Kidney (tissue), 13 donors: ENCODE measurements at regions not wholly inside any gene's neighbourhood (a gene's known extent, or its start where the extent isn't known, plus 50 kb on each side); places are given as distances from the start of the nearest gene placed in this dataset.

ENCODE experiments used
- DNase-seq, 5 donors: peaks; one replicate each; pipeline ENCODE4 v3.0.0-alpha.2; 2013 to 2020
- FAIRE-seq: peaks from 2 replicates; lab custom pipeline; 2012; peaks lifted over from hg19 to GRCh38; lab: Jason Lieb, UNC
- H3K27ac ChIP-seq, 2 donors: one replicate each; pipeline ENCODE4 v1.7.0; 2013; ENCODE audit warnings: low read depth in 2 of 2, low read length in 2 of 2, inconsistent platforms in 1 of 2
- H3K27me3 ChIP-seq: one replicate; pipeline ENCODE4 v1.7.1; 2013; ENCODE audit warnings: low read length, inconsistent platforms; ENCODE audit not compliant: control insufficient read depth, insufficient read depth
- H3K36me3 ChIP-seq, 3 donors: one replicate each; pipeline versions ENCODE4 v1.7.0 to v1.7.1; 2013; ENCODE audit warnings: low read length in 3 of 3, control low read depth in 1 of 3, inconsistent platforms in 1 of 3; ENCODE audit not compliant: insufficient read depth in 3 of 3, control insufficient read depth in 2 of 3
- H3K4me1 ChIP-seq, 3 donors: one replicate each; pipeline versions ENCODE4 v1.7.0 to v1.7.1; 2013; ENCODE audit warnings: low read length in 3 of 3, inconsistent platforms in 1 of 3, low read depth in 1 of 3; ENCODE audit not compliant: control insufficient read depth in 2 of 3, insufficient read depth in 2 of 3
- H3K4me3 ChIP-seq, 3 donors: one replicate each; pipeline versions ENCODE4 v1.7.0 to v1.8.1; 2013; ENCODE audit warnings: low read length in 3 of 3, control low read depth in 1 of 3, inconsistent platforms in 1 of 3
- H3K9ac ChIP-seq, 3 donors: one replicate each; pipeline versions ENCODE4 v1.7.0 to v1.7.1; 2013; ENCODE audit warnings: low read length in 3 of 3, control low read depth in 1 of 3, inconsistent platforms in 1 of 3
- H3K9me3 ChIP-seq, 3 donors: one replicate each; pipeline versions ENCODE4 v1.7.0 to v1.7.1; 2013; ENCODE audit warnings: low read length in 3 of 3, control low read depth in 1 of 3, inconsistent platforms in 1 of 3; ENCODE audit not compliant: control insufficient read depth in 2 of 3, insufficient read depth in 1 of 3
- CTCF ChIP-seq: IDR thresholded peaks from 3 replicates; pipeline ENCODE4 v1.5.1; 2012; ENCODE audit warnings: mild to moderate bottlenecking, moderate library complexity, borderline replicate concordance; ENCODE audit not compliant: insufficient read depth; ENCODE audit errors: extremely low read depth
- intact Hi-C: fragments of 100-400 bp; cut with DNase I; formaldehyde crosslinking; loops from one replicate; pipeline ENCODE4 v1.11.1; 2022
- donor health status: control.
- donor health status: control.
- donor health status: control.
- donor health status: control.
- donor health status: control.
- donor health status: DM: yes; HTN: yes; CAD: no.
- donor health status: Normal renal cell carcinoma (clear cell type).

GRCh38 chr9:115635680-115636383 is 517.8 kb upstream of the PAPPA start:
- no peak overlapping the region for H3K27ac ChIP-seq
- TF ChIP-seq CTCF: no peak
- no peak overlapping the region for H3K9ac ChIP-seq
- FAIRE-seq: no peak
- H3K4me1 ChIP-seq: no peaks in the 10 kb centered on the region
- H3K9me3 ChIP-seq: no peaks in the 10 kb centered on the region
- intact Hi-C loops: no loop called here
- H3K36me3 ChIP-seq: no peaks in the 10 kb centered on the region
- H3K4me3 ChIP-seq: no peak overlapping the region
- no peaks in the 10 kb centered on the region for H3K27me3 ChIP-seq
- DNase-seq: no peak

- no peak overlapping the region for H3K27ac ChIP-seq
- no peak for TF ChIP-seq CTCF
- FAIRE-seq (no peak), DNase-seq (no peak)
- H3K9me3 ChIP-seq: no peaks in the 10 kb centered on the region
- H3K4me1 ChIP-seq: no peaks in the 10 kb centered on the region
- H3K4me3 ChIP-seq: no peak overlapping the region
- no peaks in the 10 kb centered on the region for H3K36me3 ChIP-seq
- no peaks in the 10 kb centered on the region for H3K27me3 ChIP-seq
- intact Hi-C loops: no loop called here
- no peak overlapping the region for H3K9ac ChIP-seq
Observed at GRCh38 chr9:115636596-115636995, 517.0 kb upstream of the PAPPA start.

- intact Hi-C loops: no loop called here
- Histone ChIP-seq H3K36me3 (no peaks in the 10 kb centered on the region), H3K27ac (no peak overlapping the region), H3K27me3 (no peaks in the 10 kb centered on the region), H3K4me3 (no peak overlapping the region), H3K9me3 (no peaks in the 10 kb centered on the region), H3K4me1 (no peaks in the 10 kb centered on the region), H3K9ac (no peak overlapping the region)
- DNase-seq (no peak), FAIRE-seq (no peak)
- TF ChIP-seq CTCF: no peak
Observed at GRCh38 chr9:115637661-115638060, 515.9 kb upstream of the PAPPA start.

- no peak overlapping the region for H3K9ac ChIP-seq
- TF ChIP-seq CTCF: no peak
- DNase-seq (no peak), FAIRE-seq (no peak)
- no peak overlapping the region for H3K4me3 ChIP-seq
- no peaks in the 10 kb centered on the region for H3K4me1 ChIP-seq
- H3K27me3 ChIP-seq: no peaks in the 10 kb centered on the region
- no peaks in the 10 kb centered on the region for H3K36me3 ChIP-seq
- no peaks in the 10 kb centered on the region for H3K9me3 ChIP-seq
- no peak overlapping the region for H3K27ac ChIP-seq
- intact Hi-C loops: no loop called here
Observed at GRCh38 chr9:115640887-115641286, 512.7 kb upstream of the PAPPA start.
